Stimulated activated CD8-positive, alpha-beta memory T cell treated with anti-CD3 and anti-CD28 coated beads, Interleukin-7, amount 100 ng/mL, for 4 hours (primary cell): ENCODE measurements at regions not wholly inside any gene's neighbourhood (a gene's known extent, or its start where the extent isn't known, plus 50 kb on each side); places are given as distances from the start of the nearest gene placed in this dataset.

ENCODE experiments used
- DNase-seq, 2 donors: peaks; one replicate each; pipeline ENCODE4 v3.0.0-alpha.2; 2020; ENCODE audit warnings: low read depth in 2 of 2

DNA sequence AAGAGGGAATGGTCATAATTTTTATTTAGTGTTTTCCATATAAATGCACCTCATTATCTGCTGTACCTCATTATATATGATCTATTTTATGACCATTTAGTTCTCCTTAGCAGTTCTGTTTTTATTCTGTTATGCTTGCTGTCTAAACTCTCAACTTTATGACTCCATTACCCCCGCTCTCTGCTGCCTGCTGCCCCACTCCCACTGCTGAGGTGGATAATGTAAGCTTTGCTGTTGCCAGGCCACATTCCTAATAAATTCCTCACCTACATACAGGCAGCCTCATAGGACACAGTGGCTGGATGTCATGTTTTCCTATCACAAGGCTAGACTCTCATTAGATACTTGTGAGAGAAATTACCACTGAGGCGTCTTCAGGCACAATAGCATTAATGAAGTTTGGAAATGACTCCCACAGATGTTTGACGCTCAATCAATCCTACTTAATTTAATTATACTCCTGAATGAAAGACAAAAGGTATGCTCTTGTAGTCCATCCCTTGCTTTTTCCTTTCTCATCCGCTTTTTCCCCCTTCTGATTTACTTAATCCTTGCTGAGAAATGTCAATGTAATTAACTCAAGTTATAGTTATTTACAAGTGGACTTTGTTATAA is 497.5 kb upstream of the IGFBP7 start:
- no peak for DNase-seq

- no peak for DNase-seq
Measured at GRCh38 chr4:57605376-57605775, 495.2 kb upstream of the IGFBP7 start.

DNA sequence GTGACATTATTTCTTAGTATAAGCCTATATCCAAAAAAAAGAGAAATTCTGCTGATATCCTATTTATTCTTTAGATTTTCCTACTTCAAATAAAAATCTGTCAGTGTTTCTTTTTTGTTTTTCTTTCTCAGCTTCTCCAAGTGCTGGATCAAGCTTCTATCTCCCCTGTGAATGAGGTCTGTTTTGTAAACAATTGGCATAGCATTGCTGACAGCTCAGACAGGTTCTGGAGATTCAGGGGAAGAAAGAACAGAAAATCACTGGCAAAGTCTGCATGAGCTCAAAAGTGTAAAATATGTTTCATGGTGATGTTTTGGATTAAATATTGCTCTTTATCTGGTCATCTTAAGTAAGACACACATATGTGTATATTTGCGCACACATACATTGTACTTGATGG is 492.0 kb upstream of the IGFBP7 start:
- DNase-seq = no peak

- no peak for DNase-seq
Measured at GRCh38 chr4:57591073-57591472, 480.9 kb upstream of the IGFBP7 start.

GRCh38 chr4:57588557-57588956 is 478.4 kb upstream of the IGFBP7 start:
- no peak for DNase-seq

- DNase-seq = no peak
Measured at GRCh38 chr4:57580710-57581599, 470.8 kb upstream of the IGFBP7 start.

DNA sequence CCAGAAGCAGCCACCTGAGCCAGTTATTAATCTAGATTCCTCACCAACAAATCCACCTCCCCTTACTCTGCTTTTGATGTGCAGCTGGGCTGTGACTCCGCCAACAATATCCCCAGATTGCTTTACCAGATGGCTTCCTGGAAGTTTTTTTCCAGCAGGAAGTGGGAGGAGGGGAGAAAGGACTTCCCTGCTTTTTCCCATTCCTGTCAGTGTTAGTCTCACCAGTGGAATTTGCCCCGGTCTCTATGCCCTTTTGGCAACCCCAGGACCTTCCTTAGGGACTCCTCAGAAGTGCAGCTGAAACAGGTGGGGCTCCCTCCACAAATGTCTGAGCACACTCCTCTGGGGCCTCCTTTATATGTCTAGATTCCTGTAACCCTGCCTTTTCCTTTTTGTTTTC is 465.2 kb upstream of the IGFBP7 start:
- no peak for DNase-seq

GRCh38 chr4:57554556-57555092 is 444.4 kb upstream of the IGFBP7 start:
- no peak for DNase-seq

GRCh38 chr4:57553728-57554127 is 443.5 kb upstream of the IGFBP7 start:
- DNase-seq = no peak

DNA sequence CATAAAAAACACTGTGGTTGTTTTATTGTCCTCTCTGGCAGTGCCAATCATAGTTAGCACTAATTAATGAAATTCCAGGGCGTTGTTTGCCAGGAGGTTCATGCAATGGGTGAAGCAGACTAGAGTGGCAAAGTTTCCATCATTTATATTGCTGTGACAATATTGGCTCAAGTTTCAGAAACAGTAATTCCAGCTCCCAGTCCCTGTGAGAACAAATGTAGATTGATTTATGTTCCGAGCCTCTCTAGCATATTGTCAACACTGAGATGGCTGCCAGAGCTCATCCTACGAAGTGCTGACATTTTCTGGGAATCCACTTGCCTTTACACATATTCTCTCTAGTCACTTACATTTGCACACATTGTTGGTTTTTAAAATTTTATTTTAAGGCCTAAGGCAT is 440.0 kb upstream of the IGFBP7 start:
- no peak for DNase-seq

GRCh38 chr4:57548856-57549255 is 438.7 kb upstream of the IGFBP7 start:
- no peak for DNase-seq

DNA sequence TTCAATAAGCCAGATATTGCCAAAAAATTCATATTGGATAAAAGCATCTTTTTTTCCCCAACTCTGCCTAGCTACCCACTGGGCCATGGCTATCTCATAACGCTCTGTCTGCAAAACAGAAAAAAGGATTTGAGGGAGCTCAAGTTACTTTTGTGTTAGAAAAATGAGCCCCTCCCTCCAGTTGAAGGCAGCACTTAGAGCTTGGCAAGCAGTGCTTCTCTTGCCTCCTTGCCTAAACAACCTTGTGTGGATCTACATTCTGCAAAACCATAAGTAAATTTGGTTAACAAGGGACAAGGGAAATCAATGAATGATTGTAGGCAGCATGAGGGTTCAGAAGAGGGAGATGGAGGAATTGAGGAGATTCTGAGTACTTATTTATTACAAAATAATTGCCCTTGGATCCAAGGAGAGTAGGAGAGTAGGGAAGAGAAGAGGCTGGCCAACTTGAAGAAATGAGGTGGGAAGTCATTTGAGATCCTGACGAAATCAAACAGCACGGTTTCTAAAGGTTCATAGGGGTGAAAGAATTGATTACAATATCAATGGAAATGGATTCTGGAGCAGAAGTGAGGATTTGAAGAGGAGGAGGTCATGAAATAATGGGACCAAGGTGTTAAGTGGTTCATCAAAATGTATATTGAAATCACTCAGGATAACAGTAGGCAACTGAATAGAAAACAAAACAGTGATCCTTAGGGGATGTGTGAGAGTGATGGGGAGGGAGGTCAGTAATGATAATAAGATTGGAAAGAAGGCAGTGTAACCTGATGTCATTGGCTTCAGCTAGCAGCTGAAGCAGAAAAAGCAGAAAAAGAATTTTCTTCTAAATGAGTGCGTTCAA is 434.8 kb upstream of the IGFBP7 start:
- DNase-seq = no peak

- no peak for DNase-seq
Measured at GRCh38 chr4:57504797-57505530, 394.8 kb upstream of the IGFBP7 start.

DNA sequence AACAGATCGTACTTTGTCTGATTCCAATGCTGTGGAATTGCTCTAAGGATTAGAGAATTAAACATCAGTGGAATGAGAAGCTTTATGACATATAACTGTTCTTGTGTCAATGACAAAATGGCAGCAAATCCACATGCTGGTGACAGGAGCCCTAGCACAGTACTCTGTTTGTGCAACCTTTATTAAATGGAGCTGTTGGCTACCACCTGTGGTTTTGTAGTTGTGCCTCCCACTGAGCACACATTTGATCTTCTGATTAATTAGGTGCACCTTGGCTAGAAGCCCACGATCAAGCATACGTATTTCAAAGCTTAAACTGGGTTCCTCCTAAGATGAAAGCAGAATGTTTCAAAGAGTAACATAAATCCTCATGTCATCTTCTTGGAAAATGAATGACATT is 394.0 kb upstream of the IGFBP7 start:
- no peak for DNase-seq

GRCh38 chr4:57501720-57502119 is 391.5 kb upstream of the IGFBP7 start:
- DNase-seq = no peak

DNA sequence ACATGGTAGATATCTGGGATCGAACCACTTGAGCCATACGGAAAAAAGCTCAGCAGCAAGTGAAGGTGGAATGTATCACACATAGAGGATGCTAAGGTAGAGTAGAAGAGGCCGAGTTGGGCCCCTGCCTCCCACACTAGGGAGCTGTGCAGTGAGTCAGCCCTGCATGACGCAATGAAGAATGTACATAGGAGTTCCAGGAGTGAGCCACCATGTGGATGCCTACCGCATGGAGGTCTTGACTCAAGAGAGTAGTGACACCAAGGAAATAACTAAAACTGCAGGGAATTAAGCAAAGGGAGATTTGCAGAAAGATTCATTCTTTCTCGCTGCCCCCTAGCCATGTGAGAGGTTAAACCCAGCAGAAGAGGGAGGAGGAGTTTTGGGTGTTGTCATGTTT is 389.6 kb upstream of the IGFBP7 start:
- no peak for DNase-seq

DNA sequence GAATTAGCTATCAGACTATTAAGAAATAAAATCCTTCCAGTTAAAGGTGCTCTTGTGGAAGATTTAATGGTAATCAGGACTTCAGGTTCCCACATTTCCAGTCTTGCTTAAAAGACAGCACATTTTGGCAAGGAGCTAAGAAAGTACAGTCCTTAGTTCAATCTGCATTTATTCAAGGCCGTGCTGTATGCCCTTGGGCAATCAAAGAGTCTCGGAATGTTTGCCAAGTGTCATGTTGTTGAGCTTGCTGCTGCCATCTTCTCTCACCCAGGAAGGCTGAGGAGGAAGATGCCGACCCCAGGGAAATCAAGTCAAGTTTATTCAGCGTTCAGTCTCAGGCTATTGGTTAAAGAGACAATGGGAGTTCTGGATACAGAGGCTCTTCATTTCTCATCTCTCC is 388.1 kb upstream of the IGFBP7 start:
- no peak for DNase-seq

DNA sequence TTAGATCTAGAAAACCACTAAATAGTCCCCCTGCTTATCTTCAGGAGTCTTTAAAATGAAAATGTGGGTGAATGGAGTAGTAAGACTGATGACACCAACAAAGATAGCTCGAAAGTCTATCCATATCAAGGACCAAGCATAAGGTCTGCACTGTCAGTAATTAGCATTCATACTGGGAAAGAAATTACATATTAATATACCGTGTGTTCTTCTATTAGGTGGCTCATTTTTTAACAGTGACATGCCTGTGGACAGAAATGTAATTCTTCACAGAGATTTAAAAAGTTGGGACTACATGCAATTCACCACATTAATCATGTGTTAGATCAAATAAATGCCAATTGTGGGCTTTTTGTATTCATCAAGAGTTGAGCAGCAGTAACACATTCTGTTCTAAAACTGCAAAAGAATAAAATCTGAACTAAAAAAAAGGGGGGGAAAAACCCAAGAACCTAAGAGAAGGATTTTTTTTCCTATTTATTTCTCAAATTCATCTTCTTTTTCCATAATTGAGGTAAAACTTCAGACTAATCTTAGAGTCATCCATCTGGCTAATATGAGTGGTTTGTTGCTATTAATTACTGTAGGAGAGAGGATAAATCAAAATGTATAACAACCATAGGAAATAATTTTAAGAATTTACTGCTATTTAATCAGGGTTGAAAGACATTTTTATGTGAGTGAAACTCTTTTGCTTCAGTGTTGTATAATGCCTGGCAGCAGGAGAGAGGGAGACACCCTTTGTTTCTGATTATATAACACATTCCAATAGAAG is 386.7 kb upstream of the IGFBP7 start:
- DNase-seq = no peak

DNA sequence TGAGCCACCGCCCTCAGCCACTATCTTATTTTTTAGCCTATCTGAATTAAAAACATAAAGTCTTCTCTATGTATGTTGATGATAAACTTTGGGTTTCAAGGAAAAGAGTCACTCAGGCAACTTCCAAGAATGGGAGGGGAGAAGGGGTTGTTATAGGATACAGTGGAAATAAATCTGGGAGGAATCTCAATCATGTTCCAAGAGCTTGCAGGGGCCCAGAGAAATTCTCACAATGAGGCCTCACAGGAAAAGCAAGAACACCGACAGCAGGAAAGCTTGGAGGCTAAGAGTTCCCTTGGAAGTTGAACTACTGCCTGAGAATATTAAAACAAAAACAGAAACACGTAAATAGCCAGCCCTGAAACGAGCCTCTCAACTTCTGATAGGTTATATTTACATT is 384.6 kb upstream of the IGFBP7 start:
- DNase-seq = no peak

DNA sequence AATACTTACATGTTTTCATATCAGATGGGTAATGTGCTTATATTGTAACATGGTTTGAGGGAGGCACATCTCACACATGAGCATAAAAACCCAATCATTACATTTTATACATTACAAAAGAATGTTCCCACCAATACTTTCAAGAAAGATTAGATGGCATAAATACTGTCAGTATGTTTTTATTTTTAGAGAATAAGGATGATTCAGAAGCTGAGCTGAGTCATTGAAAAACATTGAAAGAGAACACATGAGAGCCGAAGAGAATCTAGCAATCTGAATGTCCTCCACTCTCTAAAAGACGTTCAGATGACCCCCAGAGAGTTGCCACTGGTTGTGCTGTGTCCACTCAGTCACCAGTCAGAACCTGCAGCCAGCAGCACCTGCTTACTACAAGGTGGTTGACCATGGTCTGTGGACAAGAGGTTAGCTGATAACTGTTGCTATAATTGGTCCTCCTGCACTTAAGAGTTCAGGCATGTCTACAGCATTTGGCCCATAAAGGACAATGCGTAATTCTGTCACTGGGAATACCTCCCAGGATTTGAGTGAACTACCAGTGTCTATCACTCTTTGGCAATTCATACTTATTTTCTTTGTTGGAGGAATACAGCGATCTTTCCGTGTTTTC is 382.2 kb upstream of the IGFBP7 start:
- no peak for DNase-seq
